ENCODE measurements at regions not wholly inside any gene's neighbourhood (a gene's known extent, or its start where the extent isn't known, plus 50 kb on each side); places are given as distances from the start of the nearest gene placed in this dataset.

DNA sequence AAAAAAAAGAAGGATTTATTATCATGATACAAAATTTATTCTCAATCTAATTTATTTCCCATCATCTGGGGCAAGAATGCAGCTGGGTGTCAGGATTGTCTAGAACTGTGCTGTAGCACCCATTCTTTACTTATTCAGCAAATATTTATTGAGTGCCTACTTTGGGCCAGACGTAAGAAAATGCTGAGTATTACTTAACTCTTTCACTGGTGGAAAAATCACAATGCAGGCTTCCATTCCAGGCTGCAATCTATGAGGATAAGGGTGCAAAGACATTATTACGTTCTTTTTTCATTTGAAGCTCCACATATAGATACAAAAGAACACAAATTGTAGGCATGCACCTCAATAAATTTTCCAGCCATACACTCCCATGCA lies 86.0 kb upstream of the CDKN3 start:
- no peak for DNase-seq (ENCODE audit: low read depth)
- TF ChIP-seq, protein P1, sequence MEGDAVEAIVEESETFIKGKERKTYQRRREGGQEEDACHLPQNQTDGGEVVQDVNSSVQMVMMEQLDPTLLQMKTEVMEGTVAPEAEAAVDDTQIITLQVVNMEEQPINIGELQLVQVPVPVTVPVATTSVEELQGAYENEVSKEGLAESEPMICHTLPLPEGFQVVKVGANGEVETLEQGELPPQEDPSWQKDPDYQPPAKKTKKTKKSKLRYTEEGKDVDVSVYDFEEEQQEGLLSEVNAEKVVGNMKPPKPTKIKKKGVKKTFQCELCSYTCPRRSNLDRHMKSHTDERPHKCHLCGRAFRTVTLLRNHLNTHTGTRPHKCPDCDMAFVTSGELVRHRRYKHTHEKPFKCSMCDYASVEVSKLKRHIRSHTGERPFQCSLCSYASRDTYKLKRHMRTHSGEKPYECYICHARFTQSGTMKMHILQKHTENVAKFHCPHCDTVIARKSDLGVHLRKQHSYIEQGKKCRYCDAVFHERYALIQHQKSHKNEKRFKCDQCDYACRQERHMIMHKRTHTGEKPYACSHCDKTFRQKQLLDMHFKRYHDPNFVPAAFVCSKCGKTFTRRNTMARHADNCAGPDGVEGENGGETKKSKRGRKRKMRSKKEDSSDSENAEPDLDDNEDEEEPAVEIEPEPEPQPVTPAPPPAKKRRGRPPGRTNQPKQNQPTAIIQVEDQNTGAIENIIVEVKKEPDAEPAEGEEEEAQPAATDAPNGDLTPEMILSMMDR (conservative IDR thresholded peaks at IDR 0.05; ENCODE audit: control insufficient read depth, insufficient read depth, low read depth, low read length), result no peak
- H3K4me3 ChIP-seq (ENCODE audit: control insufficient read depth, low read depth, low read length), result no peak overlapping the region

DNA sequence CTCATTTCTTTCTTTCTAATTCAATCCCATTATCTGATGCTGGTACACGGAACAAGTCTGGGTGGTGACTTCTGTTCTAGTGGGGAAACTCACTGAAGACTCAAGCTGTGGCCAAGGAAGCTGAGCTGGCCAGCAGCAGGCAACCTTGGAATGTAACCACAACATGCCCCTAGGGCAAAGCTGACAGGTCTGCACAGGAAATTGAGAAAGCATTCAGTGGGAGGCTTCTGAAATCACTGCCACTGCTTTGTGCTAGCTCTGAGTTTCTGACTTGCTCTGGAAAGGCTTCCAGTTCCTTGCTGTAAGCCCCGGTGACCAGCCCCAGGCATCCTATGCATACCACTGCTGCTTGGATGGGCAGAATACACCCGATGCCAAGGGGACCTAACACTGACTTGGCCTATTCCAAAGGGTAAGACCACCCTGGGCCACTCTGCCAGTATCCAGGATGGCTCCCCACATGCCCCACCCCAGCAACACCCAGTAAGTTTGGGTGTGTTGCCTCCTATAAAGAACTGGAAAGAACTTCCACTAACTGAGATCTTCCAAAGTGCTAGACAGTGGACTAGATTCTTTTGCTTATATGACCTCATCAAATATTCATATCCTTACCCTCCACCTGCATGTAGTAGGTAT lies 84.5 kb upstream of the CDKN3 start:
- H3K4me3 ChIP-seq (ENCODE audit: control insufficient read depth, low read depth, low read length), result no peak overlapping the region
- DNase-seq (ENCODE audit: low read depth), result peak; percentile 83
- TF ChIP-seq, protein P1 (conservative IDR thresholded peaks at IDR 0.05; ENCODE audit: control insufficient read depth, insufficient read depth, low read depth, low read length), result no peak

DNA sequence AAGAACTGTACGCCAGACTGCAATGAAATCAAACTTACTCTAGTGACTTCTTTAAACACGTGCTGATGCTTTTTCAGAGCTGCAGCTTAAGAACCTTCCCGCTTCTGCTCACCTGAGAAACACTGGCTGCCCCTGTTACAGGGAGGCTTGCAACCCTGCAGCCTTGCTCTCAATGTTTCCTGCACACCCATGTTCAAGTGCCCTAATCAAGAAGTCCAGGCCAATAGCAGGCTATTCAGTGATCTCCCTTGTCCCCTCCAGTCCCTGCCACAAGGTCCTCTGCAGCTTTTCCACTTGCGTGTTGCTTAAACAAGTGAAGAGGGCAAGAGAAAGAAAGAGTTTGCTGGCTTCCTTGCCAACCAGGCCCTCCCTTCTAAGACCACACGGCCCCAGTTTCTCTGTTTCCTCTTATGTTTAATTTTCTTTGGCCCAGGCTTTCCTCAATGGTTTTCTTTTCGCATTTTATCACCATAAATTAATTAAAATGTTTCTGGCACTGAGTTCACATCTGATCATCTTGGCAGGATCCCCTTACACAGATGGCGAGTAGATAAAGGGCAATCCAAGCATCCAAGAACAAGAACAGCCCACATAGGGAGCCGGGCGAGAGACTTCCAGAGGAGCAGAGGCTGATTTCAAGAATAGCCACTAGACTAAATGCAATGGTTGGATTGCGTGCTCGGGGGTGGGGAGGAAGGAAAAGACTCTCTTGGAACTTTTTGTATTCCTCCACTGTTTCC lies 82.3 kb upstream of the CDKN3 start:
- TF ChIP-seq, protein P1 (conservative IDR thresholded peaks at IDR 0.05; ENCODE audit: control insufficient read depth, insufficient read depth, low read depth, low read length), result no peak
- DNase-seq (ENCODE audit: low read depth), result no peak
- no peak overlapping the region for H3K4me3 ChIP-seq (ENCODE audit: control insufficient read depth, low read depth, low read length)

DNA sequence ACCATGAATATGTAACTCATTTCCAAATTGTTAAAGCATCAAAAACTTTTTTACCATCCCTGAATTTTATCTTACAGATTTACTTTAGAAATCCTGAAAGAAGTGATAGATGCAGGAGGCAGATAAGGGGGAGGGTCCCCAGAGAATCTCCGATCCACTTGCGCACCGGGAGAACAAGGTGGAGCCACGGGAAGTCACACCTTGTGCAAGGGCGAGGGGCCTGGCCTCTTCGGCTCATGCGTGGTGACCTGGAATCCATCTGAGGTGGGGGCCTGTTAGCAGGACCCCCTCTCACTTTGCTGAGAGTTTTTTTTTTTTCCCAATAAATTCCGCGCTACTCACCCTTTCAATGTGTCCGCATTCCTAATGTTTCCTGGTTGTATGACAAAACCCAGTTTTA lies 80.2 kb upstream of the CDKN3 start:
- no peak overlapping the region for H3K4me3 ChIP-seq (ENCODE audit: control insufficient read depth, low read depth, low read length)
- TF ChIP-seq, protein P1 (conservative IDR thresholded peaks at IDR 0.05; ENCODE audit: control insufficient read depth, insufficient read depth, low read depth, low read length), result no peak
- no peak for DNase-seq (ENCODE audit: low read depth)

DNA sequence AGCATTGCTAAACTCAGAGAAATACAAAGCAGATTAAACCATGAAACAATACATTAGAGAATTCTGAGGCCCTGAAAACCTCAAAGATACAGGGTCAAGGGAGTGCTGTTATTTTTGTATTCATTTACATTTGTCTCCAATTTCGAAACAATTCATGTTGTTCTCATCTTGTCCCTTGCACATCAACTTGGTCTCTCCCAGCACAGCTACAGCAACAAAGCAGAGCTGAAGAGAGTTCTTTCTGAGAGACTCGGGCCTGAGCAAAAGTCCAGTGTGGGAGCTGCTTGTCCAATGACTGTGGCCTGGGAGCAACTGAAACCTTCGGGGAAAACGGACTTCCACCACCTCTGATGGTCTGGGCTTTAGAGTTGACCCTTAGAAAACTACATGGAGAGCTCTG lies 79.4 kb upstream of the CDKN3 start:
- no peak for DNase-seq (ENCODE audit: low read depth)
- TF ChIP-seq, protein P1 (conservative IDR thresholded peaks at IDR 0.05; ENCODE audit: control insufficient read depth, insufficient read depth, low read depth, low read length), result no peak
- no peak overlapping the region for H3K4me3 ChIP-seq (ENCODE audit: control insufficient read depth, low read depth, low read length)

DNA sequence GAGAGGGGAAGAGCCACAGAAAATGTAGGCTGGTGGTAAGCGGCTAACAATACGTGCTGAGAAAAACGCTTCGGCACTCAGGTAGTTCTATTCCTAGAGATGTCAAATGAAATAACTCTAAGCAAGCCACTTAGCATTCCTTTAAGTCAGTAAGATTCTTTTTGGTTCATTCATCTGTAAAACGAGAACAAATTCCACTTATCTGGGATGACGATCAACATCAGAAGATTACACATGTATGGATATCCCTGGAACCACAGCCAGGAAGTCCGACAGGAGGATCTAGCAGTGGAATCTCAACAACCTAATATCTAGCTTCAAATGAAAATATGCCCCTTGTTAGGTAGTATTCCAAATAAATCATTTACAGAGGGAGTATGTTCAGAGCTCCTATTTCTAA lies 74.6 kb upstream of the CDKN3 start:
- H3K4me3 ChIP-seq (ENCODE audit: control insufficient read depth, low read depth, low read length), result no peak overlapping the region
- no peak for DNase-seq (ENCODE audit: low read depth)
- TF ChIP-seq, protein P1 (conservative IDR thresholded peaks at IDR 0.05; ENCODE audit: control insufficient read depth, insufficient read depth, low read depth, low read length), result no peak

Data from fibroblast of mammary gland (primary cell).